Upper lobe of left lung (tissue), 4 donors: ENCODE measurements at regions not wholly inside any gene's neighbourhood (a gene's known extent, or its start where the extent isn't known, plus 50 kb on each side); places are given as distances from the start of the nearest gene placed in this dataset.

Experiments used
- CTCF ChIP-seq, 6 experiments: fragments of 450-650 bp in 4 of 6; fragments of 200-600 bp in 2 of 6; sonication (generic) in 2 of 6; IDR thresholded peaks; one replicate each; pipeline ENCODE4 v1.5.1; 2016 to 2019; ENCODE audit warnings: antibody characterized with exemption in 6 of 6
- POLR2A ChIP-seq, 4 donors: fragments of 450-650 bp; IDR thresholded peaks; one replicate each; pipeline ENCODE4 v1.5.1; 2016 to 2017; ENCODE audit warnings: antibody characterized with exemption in 4 of 4, mild to moderate bottlenecking in 2 of 4
- POLR2AphosphoS5 ChIP-seq, 2 donors: sonication (generic); formaldehyde crosslinking; IDR thresholded peaks; one replicate each; pipeline ENCODE4 v1.5.1; 2017; ENCODE audit warnings: antibody characterized with exemption in 2 of 2

DNA sequence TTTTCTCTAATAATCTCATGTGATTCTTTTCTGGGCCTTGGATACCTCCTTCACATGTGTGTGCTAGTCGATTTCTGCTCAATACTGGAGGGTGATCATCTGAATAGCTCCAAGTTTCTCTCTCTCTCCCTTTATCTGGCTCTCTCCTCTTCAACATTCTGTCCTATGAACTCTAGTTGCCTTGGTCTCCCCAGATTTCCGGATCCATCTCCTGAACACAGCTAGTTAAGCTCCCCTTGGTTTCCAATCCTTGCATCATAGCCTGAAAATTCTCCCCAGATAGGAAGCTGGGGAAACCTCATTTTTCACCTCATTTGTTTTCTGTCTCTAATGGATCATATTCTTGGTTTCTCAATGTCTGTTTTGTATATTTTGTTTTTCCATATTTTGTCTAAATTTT lies 832.3 kb downstream of the MTRR start:
- TF ChIP-seq POLR2A (IDR thresholded peaks at IDR 0.05), result no peak
- TF ChIP-seq CTCF (IDR thresholded peaks at IDR 0.05), result no peak
- no peak for TF ChIP-seq POLR2AphosphoS5 (IDR thresholded peaks at IDR 0.05)
